HG02973 (cell line): ENCODE measurements at regions not wholly inside any gene's neighbourhood (a gene's known extent, or its start where the extent isn't known, plus 50 kb on each side); places are given as distances from the start of the nearest gene placed in this dataset.

Experiments
- ATAC-seq: cut with Tn5 transposase; IDR thresholded peaks from one replicate; pipeline ENCODE4 v1.9.1; 2021; ENCODE audit warnings: moderate library complexity; ENCODE audit not compliant: unreplicated experiment

DNA sequence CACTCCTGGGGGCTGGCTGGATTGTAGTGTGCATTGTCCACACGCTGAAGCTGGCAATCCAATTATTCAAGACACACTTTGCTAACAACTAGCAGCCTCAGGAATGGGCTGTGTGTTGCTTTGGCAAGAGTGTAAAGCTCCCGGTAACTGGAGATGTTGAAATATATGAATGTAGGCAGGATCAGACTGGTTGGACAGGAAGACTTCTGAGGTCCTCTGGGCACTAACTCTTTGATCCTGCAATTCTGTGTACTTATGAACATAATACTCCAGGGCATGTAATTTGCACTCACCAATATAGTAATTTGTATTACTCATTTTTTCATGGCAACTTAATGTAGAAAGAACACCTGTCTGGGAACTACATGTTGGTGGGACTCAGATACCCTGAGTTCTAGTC lies 106.7 kb upstream of the SLC28A3 start:
- ATAC-seq = no peak

DNA sequence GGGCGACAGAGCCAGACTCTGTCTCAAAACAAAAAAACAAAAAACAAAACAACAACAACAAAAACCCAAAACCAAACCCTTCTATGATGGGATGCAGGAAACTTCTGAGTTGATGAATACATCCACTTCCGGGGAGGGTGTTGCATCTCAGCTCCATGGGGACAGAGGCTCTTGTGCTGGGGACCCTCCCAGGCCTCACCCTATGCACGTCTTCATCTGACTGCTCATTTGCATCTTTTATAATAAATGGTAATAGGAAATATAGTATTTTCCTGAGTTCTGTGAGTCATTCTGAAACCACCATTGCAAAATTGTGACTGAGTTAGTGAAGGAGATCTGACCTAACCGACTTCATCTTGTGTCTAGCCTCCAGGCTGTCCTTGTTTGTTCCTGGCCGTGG lies 109.5 kb upstream of the SLC28A3 start:
- no peak for ATAC-seq

DNA sequence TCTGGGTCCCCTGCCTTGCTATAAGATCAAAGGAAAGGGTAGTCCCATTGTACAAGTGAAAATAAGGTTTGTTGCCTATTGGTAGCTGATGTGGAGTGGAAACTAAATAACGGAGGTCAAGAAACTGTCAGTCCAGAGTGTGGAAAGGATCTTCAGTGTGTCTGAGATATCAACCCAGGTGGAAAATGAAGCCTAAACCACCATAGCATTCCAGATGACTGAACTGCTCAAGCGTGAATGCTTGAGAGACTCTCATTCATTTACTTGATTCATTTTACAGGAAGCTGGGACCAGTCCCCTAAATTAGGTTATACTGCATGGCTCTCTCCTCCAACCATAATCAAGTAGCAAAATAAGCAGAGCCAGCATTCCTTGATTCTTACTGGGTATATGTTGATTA lies 116.0 kb upstream of the SLC28A3 start:
- ATAC-seq = no peak

DNA sequence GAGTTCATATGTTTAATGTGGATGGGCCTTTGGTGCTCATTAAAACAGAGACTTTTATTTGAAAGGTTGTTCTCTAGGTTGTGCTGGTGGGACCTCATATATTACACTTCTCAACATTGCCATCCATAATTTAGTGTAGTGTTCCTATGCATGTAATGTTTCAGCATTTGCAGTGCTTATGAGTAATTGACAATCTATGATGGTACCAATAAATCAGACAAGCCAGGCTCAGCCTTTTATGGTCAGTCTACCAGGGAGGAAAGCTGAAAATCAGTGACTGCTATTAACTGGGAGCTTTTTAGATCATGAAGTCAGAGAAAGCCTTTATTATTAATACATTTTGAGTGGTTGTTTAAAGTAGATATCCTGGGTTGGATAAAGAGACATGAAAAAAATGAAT lies 120.1 kb upstream of the SLC28A3 start:
- ATAC-seq = no peak

DNA sequence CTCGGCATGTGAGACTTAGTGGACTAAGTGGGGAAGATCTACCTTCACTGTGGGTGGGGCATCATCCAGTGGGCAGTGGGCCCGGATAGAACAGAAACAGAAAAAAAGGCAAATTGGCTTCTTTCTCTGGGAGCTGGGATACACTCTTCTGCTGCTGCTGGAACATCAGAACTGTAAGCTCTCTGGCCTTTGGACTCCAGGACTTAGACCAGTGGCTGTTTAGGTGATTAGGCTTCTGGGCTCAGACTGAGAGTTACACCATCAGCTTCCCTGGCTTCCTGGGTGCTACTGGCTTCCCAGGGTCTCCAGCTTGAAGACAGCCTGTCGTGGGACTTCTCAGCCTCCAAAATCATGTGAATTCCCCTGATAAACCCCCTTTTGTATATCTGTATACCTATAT lies 122.7 kb upstream of the SLC28A3 start:
- ATAC-seq = no peak

GRCh38 chr9:84466580-84467285 lies 126.2 kb upstream of the SLC28A3 start:
- ATAC-seq = no peak

GRCh38 chr9:84471816-84472215 lies 131.3 kb upstream of the SLC28A3 start:
- ATAC-seq = no peak

DNA sequence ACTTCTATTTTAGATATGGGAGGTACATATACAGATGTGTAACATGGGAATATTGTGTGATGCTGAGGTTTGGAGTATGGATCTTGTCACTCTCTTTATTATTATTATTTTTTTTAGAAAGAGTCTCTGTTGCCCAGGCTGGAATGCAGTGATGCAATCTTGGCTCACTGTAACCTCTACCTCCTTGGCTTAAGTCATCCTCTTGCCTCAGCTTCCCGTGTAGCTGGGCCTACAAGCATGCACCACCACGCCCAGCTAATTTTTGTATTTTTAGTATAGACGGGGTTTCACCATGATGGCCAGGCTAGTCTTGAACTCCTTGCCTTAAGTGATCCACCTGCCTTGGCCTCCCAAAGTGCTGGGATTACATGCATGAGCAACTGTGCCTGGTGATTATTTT lies 138.4 kb upstream of the SLC28A3 start:
- no peak for ATAC-seq

- ATAC-seq = no peak
Observed at GRCh38 chr9:84480071-84480470, 139.5 kb upstream of the SLC28A3 start.

- ATAC-seq = no peak
Observed at GRCh38 chr9:84481231-84481630, 140.7 kb upstream of the SLC28A3 start.

DNA sequence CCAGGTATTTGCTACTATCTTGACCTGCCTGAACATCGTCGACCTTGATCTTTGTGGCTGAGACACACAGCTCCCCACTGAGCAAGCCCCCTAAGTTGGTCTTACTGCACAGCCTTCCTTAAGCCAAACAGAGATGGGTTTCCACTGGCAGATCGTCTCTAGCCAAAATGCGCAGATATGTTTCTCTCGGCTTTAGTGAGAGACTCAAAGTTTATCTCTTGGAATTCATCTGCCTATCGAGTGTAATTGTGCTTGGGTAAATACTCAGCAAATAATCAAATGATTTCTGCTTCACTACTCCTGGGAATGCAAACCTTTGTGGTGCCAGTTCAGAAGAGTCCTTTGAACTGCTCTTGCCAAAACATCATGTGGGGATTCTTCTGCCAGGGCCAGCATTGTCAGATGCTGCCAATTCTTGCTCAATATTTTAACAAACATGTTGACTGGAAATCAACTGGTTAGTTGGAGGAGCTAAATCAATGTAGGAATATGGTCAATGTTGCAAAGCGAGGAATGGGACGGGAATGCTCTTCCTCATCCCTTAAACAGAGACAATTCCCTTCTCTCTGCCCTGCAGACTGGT lies 141.2 kb upstream of the SLC28A3 start:
- no peak for ATAC-seq

DNA sequence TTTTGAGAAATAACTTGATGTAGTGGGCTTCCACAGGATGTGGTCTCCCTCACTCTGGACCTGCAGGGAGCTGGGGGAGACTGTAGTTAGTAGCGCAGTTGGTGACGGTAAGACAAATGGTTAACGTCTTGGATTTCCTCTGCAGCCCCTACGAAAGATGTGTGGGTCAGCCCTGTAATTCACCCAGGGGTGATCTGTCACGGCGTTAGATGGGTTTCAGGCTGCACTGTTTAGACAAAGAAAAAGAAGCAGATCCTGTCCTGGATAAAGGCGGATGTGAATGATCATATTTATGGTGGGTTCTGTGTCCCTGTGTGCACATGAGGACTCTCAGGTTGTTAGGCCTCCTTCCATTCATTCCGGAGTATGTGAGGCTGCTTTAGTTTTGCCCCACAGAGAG lies 142.0 kb upstream of the SLC28A3 start:
- no peak for ATAC-seq

DNA sequence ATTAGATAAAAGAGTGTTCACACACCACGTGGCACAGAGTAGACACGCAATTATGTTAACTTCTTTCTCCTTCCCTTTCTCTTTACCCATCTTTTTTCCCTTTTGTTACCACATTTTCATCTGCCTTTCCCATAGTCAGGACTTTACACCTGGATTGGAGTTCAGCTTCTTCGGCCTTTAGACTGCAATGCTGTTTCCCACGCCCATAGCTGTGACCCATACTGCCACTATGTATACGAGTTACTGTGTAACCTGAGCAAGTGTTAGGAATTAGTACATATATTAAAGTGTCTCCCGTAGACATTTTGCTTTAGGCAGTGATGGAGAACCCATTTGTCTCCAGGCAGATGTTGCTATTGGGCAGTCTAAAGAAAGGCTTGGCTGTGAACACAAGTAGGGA lies 143.6 kb upstream of the SLC28A3 start:
- no peak for ATAC-seq

GRCh38 chr9:84485539-84485938 lies 145.0 kb upstream of the SLC28A3 start:
- ATAC-seq = no peak

GRCh38 chr9:84486663-84487062 lies 146.1 kb upstream of the SLC28A3 start:
- ATAC-seq = no peak

- no peak for ATAC-seq
Observed at GRCh38 chr9:84490206-84490841, 149.8 kb upstream of the SLC28A3 start.

DNA sequence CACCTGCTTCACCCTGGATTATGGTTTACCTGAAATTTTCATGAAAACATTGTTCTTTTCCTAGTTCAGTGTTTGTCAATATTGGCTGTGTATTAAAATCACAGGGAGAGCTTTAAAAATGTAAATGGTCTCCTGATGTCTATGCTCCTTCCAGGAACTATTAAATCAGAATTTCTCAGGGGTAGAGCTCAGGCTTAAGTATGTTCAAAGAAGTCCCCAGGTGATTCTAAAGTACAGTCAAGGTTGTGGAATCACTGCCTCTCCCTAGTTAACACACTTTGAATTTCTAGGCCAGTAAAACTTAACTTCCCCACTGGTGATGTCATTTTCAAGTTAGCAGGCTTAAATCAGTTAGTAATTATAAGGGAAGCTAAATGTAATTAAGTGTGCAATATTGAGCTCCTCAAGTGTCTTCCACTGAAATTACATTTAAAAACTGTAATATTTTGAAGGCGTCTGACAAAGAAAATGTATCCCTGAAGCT lies 150.3 kb upstream of the SLC28A3 start:
- no peak for ATAC-seq

- no peak for ATAC-seq
Observed at GRCh38 chr9:84492366-84493159, 152.0 kb upstream of the SLC28A3 start.

GRCh38 chr9:84493284-84493947 lies 152.9 kb upstream of the SLC28A3 start:
- no peak for ATAC-seq

DNA sequence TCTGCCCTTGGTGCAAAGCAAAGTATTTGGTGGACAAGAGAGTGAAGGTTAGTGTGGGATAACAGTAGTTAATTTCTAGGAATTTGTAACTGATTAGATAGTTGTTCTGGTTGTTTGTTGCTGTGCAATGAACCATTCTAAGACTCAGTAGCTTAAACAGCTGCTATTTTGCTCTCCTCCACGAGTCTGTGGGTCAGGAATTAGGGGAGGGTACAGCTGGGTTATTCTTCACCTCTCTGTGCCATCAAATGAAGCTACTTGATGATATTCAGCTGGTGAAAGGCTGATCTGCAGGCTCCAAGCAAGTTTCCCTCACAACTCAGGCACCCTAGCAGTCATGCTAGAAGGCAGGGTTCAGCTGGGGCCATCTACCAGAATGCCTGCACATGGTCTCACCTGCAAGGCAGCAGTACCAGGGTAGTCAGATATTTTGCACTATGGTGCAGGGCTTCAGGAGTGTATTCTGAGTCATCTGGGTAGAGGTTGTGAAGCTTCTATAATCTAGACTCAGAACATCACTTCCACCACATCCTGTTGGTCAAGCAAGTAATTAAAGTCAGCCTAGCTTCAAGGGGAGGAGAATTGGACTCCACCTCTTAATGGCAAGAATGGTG lies 159.5 kb upstream of the SLC28A3 start:
- ATAC-seq = peak; percentile 98

- no peak for ATAC-seq
Observed at GRCh38 chr9:84500826-84501225, 160.3 kb upstream of the SLC28A3 start.
